Stimulated activated CD4-positive, alpha-beta T cell treated with anti-CD3 and anti-CD28 coated beads, TNF-alpha, amount 100 ng/mL, for 48 hours (primary cell): ENCODE measurements at regions not wholly inside any gene's neighbourhood (a gene's known extent, or its start where the extent isn't known, plus 50 kb on each side); places are given as distances from the start of the nearest gene placed in this dataset.
A peak's percentile ranks its signal among the peaks of the same experiment; 100 is the strongest.
"Not testable (repeated sequence)": the region's sequence is repeated elsewhere in the genome, so short reads cannot be mapped to it uniquely, and the experiment has no call there.

Experiments
- DNase-seq, 3 donors: peaks; one replicate each; pipeline ENCODE4 v3.0.0-alpha.2; 2020; ENCODE audit warnings: low read depth in 3 of 3

DNA sequence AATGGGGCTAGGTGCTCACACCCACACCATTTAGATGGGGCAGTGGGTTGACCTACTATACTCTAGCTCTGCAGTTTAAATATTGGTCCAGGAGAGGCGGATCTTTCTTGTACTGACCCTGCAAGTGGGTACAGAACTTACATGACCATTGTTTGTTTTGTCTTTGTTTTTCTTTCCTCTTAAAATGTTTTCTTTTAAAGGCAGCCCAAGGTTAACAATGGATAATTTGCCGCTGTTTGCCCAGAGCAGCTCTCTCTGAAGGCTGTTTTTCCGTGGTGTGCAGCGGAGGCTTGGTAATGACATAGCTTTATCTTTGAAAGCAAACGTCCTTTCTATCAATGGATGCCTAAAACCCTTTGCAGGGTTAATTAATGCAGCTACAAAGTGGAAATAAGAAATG lies 133.3 kb upstream of the MEX3C start:
- no peak for DNase-seq

DNA sequence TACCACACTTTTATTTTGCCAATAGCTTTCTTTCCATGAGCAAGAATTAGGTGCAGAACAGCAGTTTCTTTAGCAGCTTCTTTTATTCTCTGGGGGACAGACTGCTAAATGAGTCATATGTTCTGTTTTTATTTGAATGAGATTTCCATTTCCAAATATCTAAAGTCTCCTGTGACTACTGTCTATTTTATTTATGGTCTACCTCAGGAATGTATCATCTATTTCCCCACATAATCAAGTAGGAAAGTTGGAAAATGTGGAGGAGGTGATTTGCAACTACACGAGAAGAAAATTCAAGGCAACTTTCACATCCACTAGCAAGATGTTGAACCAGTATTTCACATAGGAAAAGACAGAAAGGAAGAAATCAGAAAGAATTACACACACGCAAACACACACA lies 139.9 kb upstream of the MEX3C start:
- DNase-seq: no peak

DNA sequence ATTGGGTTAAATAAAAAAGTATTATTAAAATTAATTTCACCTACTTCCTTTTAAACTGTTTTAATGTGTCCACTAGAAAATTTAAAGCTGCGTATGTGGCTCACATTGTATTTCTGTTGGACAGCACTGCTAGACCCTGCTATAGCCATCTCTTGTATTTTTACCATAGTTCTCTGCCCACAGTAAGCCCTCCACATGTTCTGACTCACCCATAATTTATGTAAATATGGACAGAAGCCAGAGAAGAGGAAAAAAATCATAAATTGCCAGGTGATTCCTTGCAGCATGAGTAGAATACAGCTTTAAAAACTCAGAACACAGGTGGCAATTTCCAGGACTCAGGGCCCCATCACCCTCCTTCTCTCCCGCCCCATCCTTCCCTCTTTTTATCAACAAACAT lies 142.4 kb upstream of the MEX3C start:
- no peak for DNase-seq

DNA sequence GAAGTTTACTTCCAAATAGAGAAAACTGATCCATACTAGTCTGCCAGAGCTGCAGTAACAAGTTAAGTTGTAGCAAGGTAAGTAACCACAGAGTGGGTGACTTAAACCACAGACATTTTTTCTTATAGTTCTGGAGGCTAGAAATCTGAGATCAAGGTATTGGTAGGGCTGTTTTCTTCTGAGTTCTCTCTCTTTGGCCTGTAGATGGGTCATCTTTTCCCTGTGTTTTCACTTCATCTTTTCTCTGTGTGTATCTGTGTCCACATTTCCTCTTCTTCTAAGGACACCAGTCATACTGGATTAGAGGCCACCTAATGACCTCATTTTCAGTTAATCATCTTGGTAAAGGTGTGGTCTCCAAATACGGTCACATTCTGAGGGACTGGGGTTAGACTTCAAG lies 142.9 kb upstream of the MEX3C start:
- no peak for DNase-seq

DNA sequence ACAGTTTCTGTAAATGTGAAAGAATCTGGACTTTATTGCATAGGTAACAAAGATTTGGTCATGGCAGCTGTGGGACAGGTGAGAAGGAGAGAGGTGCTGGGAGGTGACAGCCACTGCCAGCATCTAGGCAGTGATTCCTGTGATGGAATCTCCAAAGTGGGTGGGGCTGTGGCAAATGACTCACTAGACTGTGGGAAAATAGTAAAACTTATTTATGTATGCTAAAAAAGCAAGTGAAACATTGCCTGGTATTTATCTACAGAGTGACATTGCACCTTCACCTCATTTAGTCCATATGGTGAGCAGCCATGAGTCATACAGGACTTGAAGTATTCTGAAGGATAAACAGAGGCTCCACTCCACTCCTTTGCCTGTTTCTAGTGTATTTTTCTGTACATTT lies 145.3 kb upstream of the MEX3C start:
- peak in 1 of 3 donors; percentile 4 for DNase-seq

DNA sequence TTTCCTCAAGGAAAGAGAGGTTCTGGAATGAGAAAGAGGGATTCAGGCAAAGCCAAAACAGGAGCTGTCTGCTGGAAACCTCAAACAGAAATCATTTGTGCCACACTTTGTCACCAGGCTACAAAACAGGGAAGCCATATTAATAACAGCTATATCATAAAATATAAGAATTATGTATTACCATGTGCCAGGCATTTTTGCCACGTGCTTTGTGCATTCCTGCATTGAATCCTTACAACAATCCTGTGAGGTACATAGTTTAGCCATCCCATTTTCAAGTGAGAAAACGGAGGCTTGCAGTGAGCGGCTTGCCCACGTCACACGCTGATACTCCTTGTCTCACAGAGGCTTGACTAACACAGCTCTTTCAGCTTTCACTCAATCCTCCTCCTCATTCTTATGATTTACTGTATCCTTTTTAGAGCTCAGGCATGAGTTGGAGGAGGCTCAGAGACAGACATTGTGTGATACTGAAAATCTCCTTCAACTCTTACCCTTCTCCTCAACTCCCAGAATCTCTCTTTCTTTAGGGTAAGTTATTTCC lies 148.4 kb upstream of the MEX3C start:
- no peak for DNase-seq

DNA sequence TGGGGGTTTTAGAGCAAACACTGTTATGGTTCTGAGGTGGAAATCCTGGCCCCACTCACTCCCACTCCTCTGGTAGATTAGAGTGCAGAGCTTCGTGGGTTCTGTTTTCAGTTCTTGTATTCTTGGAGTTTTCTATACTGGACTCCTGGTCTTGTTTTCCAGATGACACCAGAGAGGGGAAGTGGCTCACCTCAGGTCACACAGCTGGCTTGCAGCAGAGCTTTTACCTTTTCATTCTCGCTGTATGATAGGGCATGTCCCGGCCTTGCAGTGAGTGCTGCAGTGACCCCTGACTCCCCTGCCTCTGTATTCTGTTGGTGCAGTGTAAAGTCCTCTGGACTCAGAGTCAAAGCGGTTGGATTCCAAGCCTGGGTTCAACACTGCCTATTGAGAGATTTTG lies 148.9 kb upstream of the MEX3C start:
- DNase-seq: no peak

DNA sequence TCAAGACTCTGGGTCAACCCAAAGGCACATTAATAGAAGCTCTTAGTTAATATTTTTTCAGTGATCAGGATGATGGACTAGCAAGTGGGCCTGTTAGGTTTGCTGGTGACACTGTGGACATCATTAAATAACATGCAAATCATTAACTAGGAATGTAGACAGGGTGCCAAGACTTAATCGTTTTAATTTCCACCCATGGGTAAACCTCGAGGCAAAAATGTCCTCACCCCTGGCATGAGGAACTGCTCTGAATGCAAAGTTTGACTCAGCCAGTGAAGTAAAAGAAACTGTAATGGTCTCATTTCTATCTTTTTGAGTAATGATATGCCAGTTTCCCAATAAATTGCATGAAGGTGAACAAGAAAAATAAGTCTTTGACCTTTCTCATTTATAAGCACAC lies 152.6 kb upstream of the MEX3C start:
- DNase-seq: no peak

DNA sequence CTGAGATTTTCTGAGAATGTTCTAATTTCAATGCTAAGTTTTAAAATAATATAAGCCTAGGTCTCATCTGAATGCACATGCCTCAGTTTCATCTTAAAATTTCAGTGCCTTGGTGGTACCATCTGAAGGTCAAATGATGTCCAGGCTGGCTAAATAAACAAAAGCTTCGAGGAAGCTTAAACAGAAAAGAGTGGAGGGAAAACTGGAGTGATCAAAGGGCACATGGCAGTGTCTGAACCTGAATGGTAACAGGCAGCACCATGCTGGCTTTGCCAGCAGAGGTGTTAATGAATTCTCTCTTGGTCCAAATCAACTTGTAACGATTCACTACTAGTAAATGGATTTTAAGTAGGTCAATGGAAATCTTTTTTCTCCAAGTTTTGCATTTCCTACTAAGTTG lies 158.4 kb upstream of the MEX3C start:
- DNase-seq: no peak

DNA sequence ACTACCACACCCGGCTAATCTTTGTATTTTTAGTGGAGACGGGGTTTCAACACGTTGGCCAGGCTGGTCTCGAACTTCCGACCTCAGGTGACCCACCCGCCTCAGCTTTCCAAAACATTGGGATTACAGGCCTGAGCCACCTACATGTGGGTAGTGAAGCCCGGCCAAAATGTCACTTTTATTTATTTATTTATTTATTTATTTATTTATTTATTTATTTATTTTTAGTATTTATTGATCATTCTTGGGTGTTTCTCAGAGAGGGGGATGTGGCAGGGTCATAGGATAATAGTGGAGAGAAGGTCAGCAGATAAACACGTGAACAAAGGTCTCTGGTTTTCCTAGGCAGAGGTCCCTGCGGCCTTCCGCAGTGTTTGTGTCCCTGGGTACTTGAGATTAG lies 162.8 kb upstream of the MEX3C start:
- not testable (repeated sequence) for DNase-seq

DNA sequence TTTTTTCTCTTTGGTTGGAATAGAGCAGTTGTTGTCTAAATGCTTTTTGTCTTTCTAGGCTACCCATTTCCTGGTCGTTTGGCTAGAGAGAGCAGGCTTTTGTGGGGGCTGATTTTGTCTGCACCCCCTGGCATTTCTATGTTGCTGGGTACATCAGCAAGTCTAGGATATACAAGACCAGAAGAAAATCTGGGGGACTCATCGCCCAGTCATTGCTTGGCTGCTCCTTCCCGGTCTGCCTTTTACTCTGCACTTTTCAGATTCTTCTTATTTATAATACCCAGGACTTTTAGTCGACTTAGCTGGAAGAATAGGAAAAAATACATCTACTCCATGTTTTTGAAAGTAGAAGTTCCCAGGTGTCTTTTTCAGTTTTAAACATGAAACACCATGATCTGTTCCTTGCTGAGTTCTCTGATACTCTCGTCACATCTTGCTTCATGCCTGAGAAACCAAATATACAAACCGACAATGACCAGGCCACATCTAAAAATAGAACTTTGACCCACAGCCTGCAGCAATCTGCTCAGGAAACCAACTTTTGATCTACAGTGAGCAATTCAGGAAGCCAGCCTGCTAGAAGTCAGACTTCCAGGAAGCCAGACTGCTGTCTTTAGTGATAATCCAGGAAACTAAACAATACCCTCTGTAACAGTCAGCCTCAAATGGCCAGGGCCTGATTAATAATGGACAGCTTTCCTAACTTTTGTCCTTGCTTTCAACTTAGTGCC lies 163.8 kb upstream of the MEX3C start:
- no peak for DNase-seq

DNA sequence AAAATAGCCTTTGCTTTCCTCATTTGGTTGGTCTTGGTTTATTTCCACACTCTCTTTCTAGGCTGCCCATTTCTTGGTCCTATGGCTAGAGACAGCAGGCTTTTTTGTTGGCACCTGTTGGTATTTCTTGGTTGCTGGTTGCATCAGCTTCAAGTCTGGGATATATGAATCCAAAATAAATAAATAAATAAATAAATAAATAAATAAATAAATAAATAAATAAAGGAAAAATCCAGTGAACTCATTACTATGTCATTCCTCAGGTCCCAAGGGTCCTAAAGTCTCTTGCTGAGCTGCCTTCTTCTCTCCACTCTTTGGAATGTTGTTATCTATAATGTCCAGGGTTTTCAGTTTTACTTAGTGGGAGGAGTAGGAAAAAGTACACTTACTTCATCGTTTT lies 165.9 kb upstream of the MEX3C start:
- DNase-seq: no peak

DNA sequence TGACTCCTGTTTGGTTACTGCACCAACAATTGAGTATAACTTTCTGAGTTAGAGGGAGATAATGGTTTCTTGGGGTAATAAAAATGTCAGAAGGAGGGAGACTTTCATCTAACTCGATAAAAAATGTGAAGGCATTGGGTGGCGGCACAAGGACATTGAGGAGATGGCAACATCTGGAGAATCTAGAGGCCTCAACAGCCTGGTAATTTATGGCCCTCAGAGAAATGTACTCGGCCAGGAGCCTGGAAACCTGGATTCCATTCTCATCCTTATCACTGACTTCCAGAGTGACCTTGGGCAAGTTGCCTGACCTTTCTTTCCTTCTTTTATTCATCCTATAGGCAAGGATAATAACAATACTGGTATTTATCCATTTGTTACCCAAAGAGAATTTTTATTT lies 173.5 kb upstream of the MEX3C start:
- no peak for DNase-seq

DNA sequence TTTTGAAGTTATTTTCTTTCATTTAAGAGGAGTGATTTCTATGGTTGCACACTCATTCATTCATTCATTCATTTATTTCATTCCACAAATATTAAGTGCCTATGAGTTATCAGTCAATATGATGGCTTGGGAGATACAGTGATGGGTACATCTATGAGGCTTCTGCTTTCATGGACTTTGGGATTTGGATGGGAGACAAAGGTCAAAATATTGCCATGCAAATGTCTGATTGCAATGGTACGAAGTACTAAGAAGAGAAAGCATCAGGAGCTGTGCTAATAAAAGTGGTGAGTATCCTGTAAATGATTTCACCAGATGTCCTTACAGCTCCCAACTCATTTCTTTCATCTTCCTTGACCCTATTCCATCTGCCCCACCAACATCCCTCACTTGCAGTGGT lies 174.4 kb upstream of the MEX3C start:
- DNase-seq: no peak

DNA sequence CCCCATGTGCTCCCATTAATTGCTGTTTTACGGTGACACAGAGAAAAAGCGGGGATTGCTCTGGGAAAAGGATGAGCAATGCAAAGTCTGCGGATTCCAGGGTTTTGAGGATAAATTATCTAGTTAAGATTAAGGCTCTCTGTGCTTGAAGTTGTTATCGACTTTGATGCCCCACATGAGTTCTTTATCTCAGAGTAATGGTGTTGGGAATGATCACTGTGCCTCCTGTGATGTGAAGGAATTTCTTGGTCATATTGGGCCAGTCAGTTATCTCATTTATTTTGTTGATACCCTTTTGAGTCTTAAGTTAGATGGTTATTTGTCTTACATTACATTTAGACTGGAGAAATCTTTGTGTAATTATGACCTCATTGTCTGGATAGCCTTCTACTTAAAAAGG lies 184.6 kb upstream of the MEX3C start:
- DNase-seq: no peak

DNA sequence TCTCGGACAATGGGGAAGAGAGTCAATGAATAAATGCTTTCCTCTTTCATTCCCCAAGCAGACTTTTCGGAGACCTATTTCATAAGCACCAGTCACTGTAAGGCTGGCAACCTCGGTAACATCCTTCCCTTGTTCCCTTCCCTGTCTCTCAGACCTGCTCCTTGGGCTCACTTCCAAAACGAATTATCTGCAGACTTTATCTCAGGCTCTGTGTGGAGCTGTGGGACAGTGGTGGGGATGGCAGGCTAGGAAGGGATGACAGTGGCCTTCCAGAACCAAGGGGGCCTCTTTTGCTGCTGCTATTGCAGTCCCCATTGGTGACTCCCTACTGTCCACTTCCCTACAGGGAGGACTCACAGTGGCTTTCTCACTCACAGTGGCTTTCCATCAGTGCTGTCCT lies 185.6 kb upstream of the MEX3C start:
- no peak for DNase-seq

DNA sequence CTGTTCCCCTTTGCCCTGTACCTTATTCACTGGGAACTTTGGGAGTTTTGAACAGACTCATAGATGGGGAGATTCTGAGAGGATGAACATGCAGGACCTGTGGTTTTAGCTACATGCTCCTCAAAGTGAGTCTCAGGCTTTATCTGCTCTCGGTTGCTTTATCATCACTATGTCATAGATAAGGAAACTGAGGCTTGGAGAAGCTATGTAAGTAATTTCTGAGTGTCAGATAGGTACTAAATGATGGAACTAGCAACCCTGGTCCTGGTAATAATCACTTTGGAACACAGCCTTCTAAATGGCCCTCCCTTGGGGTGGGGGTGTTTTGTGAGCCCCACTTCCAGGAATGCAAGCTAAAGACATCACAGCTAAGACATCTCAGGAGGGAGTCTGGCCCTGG lies 186.2 kb upstream of the MEX3C start:
- no peak for DNase-seq

DNA sequence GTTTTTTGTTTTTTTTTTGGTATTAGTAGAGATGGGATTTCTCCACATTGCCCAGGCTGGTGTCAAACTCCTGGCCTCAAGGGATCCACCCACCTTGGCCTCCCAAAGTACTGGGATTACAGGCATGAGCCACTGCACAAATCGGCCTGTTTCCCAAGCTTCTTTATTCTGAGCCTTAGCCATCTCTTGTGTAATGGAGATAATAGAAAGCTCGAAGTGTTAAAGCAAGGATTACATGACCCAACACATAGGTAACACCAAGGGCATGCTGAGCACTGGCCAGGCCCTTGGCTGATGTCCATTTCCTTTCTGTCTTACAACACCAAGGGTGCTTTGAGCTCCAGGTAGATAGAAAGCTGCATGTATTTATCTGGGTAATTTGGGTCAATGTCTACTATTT lies 187.8 kb upstream of the MEX3C start:
- DNase-seq: no peak

DNA sequence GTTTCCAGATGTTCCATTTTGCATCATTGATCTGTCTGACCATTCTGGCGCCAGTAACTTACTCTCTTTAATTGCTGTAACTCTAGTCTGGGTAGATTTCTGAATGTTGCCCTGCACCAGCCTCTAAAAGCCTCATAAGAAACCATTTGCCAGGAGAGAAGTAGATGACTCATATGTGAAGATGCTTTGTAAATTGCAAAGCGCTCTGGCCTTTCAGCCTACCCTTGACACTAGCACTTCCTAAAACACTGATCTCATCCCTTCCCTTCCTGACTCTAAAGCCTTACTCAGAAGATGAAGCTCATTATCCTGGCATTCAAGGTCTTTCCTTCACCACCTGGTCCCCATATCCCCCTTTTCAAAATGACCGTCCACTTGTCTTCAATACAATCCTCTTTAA lies 193.2 kb upstream of the MEX3C start:
- DNase-seq: no peak

DNA sequence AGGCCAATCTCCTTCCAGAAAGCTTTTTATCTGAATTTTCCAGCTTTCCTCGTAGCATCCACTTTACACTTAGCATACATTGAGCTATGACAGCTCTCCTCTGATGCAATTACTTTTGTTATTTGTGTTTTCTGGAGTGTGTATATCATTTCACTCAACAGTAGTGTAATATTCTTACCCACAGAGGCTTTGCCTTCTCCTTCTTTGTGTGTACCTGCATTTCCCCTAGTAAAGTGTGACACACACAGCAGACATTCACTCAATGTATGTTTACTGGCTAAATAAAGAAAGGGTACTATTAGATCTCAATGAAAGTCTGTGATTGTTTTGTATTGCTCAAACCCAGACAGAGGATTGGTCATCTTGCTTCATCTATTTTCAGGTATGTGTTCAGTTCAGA lies 193.7 kb upstream of the MEX3C start:
- no peak for DNase-seq

DNA sequence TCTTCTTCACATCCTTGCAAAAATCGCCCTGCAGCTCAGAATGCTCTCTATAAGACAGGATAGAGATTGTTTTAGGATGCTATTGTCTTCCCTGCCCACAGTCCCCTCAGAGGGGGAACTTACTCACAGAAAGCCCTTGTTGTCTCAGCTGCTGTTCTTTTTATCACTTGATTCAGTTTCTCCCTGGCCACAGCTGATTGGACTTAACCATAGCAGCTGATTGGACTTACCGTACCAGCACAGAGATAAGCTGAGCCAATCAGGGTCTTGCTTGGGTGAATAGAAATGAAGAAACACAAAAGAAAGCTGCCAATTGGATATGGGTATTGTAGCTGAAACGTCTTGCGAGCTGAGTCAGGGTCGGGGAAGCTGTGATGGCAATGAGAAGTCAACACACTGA lies 194.2 kb upstream of the MEX3C start:
- no peak for DNase-seq

DNA sequence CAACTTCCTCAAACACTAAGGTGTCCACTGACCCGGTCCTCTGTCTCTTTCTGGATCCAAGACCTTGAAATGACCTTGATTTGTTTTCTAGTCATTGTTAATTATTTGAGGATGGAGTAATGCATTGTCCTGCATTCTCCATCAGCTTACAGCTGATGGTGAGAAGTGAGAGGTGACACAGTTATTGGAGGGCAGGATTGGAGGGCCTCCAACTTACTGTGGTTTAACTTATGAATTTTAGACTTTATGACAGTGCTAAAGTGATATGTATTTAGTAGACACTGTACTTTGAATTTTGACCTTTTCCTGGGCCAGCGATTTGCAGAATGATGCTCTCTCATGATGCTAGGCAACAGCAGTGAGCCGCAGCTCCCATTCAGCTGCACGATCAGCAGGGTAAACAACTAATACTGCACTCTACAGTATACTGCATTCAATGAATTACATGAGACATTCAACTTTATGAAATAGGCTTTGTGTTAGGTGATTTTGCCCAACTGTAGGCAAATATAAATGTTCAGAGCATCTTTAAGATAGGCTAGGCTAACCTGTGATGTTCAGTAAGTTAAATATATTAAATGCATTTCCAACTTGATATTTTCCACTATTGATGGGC lies 200.0 kb upstream of the MEX3C start:
- DNase-seq: no peak

DNA sequence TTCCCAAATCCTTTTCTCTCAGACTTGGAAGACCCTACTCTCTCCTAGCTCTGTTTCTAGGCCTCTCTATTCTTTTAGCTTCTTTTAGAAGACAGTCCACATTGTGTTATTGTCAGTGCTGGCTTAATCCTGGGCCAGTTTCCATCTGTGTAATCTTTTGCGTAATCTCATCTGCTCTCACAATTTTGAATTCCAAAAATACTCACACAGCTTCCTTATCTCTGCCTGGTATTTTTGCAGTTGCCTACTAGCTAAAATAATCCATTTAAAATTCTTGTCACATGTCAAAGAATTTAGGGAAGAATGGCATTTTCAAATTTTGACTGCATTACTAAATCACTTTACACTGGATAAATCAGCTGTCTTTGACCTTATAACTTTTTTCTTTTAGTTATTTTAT lies 200.6 kb upstream of the MEX3C start:
- no peak for DNase-seq
